AG09309 (cell line): ENCODE measurements at regions not wholly inside any gene's neighbourhood (a gene's known extent, or its start where the extent isn't known, plus 50 kb on each side); places are given as distances from the start of the nearest gene placed in this dataset.

Source experiments
- DNase-seq: peaks from one replicate; pipeline ENCODE4 v3.0.0-alpha.2; 2010; ENCODE audit warnings: low read depth
- H3K4me3 ChIP-seq: 2 replicates; pipeline ENCODE4 v1.5.1; 2011; ENCODE audit warnings: mild to moderate bottlenecking, low read depth, low read length, moderate library complexity; ENCODE audit not compliant: control insufficient read depth
- CTCF ChIP-seq: IDR thresholded peaks from 2 replicates; pipeline ENCODE4 v1.5.1; 2011; ENCODE audit warnings: mild to moderate bottlenecking, low read depth, low read length, inconsistent platforms; ENCODE audit not compliant: insufficient read depth, control insufficient read depth; ENCODE audit errors: missing control alignments

- no peak for DNase-seq
- no peak for TF ChIP-seq CTCF
- no peak overlapping the region for H3K4me3 ChIP-seq
These were observed 243.7 kb upstream of the BMPER start for GRCh38 chr7:33661430-33662160.

- TF ChIP-seq CTCF = no peak
These were observed 238.8 kb upstream of the BMPER start for GRCh38 chr7:33666531-33666930.

GRCh38 chr7:33667196-33667595 is 238.1 kb upstream of the BMPER start:
- no peak for TF ChIP-seq CTCF
- no peak for DNase-seq
- no peak overlapping the region for H3K4me3 ChIP-seq

More at GRCh38 chr7:33666531-33666930, 238.8 kb upstream of the BMPER start:
- no peak for DNase-seq
- H3K4me3 ChIP-seq = no peak overlapping the region

- no peak for DNase-seq
These were observed 236.1 kb upstream of the BMPER start for GRCh38 chr7:33669251-33669670.

GRCh38 chr7:33671531-33672262 is 233.6 kb upstream of the BMPER start:
- no peak for DNase-seq
- H3K4me3 ChIP-seq = no peak overlapping the region
- TF ChIP-seq CTCF = no peak

More at GRCh38 chr7:33669251-33669670, 236.1 kb upstream of the BMPER start:
- no peak for TF ChIP-seq CTCF
- no peak overlapping the region for H3K4me3 ChIP-seq

- no peak overlapping the region for H3K4me3 ChIP-seq
- no peak for TF ChIP-seq CTCF
These were observed 232.2 kb upstream of the BMPER start for GRCh38 chr7:33673029-33673700.

More at GRCh38 chr7:33673029-33673700, 232.2 kb upstream of the BMPER start:
- DNase-seq = no peak
